HepG2 (cell line): ENCODE measurements at regions not wholly inside any gene's neighbourhood (a gene's known extent, or its start where the extent isn't known, plus 50 kb on each side); places are given as distances from the start of the nearest gene placed in this dataset.
A peak's percentile ranks its signal among the peaks of the same experiment; 100 is the strongest.

ENCODE experiments used
- ARID5B ChIP-seq: IDR thresholded peaks from 2 replicates; pipeline ENCODE4 v1.4.0; 2020; ENCODE audit warnings: mild to moderate bottlenecking, missing genetic modification reagents
- ARNT2 ChIP-seq: sonication (generic); formaldehyde crosslinking; IDR thresholded peaks from 2 replicates; pipeline ENCODE4 v1.8.0; 2022; ENCODE audit warnings: mild to moderate bottlenecking, low read depth, missing genetic modification reagents, moderate library complexity
- CSRNP1 ChIP-seq: sonication (generic); formaldehyde crosslinking; IDR thresholded peaks from 2 replicates; pipeline ENCODE4 v1.8.1; 2023; ENCODE audit warnings: mild to moderate bottlenecking, missing genetic modification reagents
- CTCF ChIP-seq: sonication (generic); formaldehyde crosslinking; IDR thresholded peaks from 2 replicates; pipeline ENCODE4 v1.5.0; 2020; ENCODE audit warnings: mild to moderate bottlenecking, missing genetic modification reagents, moderate library complexity
- FOXJ3 ChIP-seq: sonication (generic); formaldehyde crosslinking; IDR thresholded peaks from 2 replicates; pipeline ENCODE4 v1.4.0; 2020; ENCODE audit warnings: missing genetic modification reagents, mild to moderate bottlenecking, borderline replicate concordance
- FOXO4 ChIP-seq: sonication (generic); formaldehyde crosslinking; conservative IDR thresholded peaks from 2 replicates; pipeline ENCODE4 v1.8.1; 2023; ENCODE audit warnings: missing genetic modification reagents
- NFYB ChIP-seq: sonication (generic); formaldehyde crosslinking; IDR thresholded peaks from 2 replicates; pipeline ENCODE4 v1.4.0; 2020; ENCODE audit warnings: missing genetic modification reagents
- SAFB2 ChIP-seq: sonication (generic); formaldehyde crosslinking; IDR thresholded peaks from 2 replicates; pipeline ENCODE4 v1.5.1; 2020; ENCODE audit warnings: missing genetic modification reagents, low read depth, mild to moderate bottlenecking, borderline replicate concordance
- SCMH1 ChIP-seq: sonication (generic); formaldehyde crosslinking; IDR thresholded peaks from 2 replicates; pipeline ENCODE4 v1.9.0; 2021; ENCODE audit warnings: missing genetic modification reagents, mild to moderate bottlenecking, borderline replicate concordance
- SOX13 ChIP-seq, 3 experiments: fragments of 450-650 bp in 1 of 3; sonication (generic) in 1 of 3; formaldehyde crosslinking in 1 of 3; IDR thresholded peaks in 2 of 3; conservative IDR thresholded peaks in 1 of 3; 2 replicates each; pipeline versions ENCODE4 v1.5.0 to v1.6.1; 2016 to 2020; ENCODE audit warnings: antibody characterized with exemption in 1 of 3, mild to moderate bottlenecking in 1 of 3, missing compliant biosample characterization in 1 of 3, missing genetic modification reagents in 1 of 3, moderate library complexity in 1 of 3
- SP140L ChIP-seq: sonication (generic); formaldehyde crosslinking; IDR thresholded peaks from 2 replicates; pipeline ENCODE4 v1.4.0; 2020; ENCODE audit warnings: missing genetic modification reagents, borderline replicate concordance
- STAG1 ChIP-seq: sonication (generic); formaldehyde crosslinking; IDR thresholded peaks from 2 replicates; pipeline ENCODE4 v1.4.0; 2020; ENCODE audit warnings: missing genetic modification reagents
- TEAD2 ChIP-seq: sonication (generic); formaldehyde crosslinking; IDR thresholded peaks from 2 replicates; pipeline ENCODE4 v1.9.0; 2021; ENCODE audit warnings: missing genetic modification reagents
- THRA ChIP-seq: sonication (generic); formaldehyde crosslinking; IDR thresholded peaks from 2 replicates; pipeline ENCODE4 v1.4.0; 2020; ENCODE audit warnings: missing genetic modification reagents, borderline replicate concordance
- ZFP36 ChIP-seq: fragments of 150-350 bp; IDR thresholded peaks from 2 replicates; pipeline ENCODE4 v1.6.1; 2018; ENCODE audit warnings: borderline replicate concordance, low read length, low read depth; ENCODE audit not compliant: partially characterized antibody
- ZNF724P ChIP-seq: sonication (generic); formaldehyde crosslinking; IDR thresholded peaks from 2 replicates; pipeline ENCODE4 v1.8.0; 2022; ENCODE audit warnings: missing genetic modification reagents, borderline replicate concordance
- ZNF878 ChIP-seq: sonication (generic); formaldehyde crosslinking; IDR thresholded peaks from 2 replicates; pipeline ENCODE4 v1.8.1; 2023; ENCODE audit warnings: mild to moderate bottlenecking, missing genetic modification reagents, moderate library complexity

GRCh38 chr14:30283822-30284446, 275.0 kb upstream of the G2E3 start (continued):
- no peak for TF ChIP-seq ZNF724P
- 0 out of 2 replicates have a peak, but pooled peaks have one; percentile 25 for TF ChIP-seq CSRNP1 (CRISPR knock-in tag)
- TF ChIP-seq SAFB2 (CRISPR knock-in tag) = no peak
- 0 out of 2 replicates have a peak, but pooled peaks have one; percentile 29 for TF ChIP-seq ZNF878
- TF ChIP-seq SP140L (CRISPR knock-in tag) = 0 out of 2 replicates have a peak, but pooled peaks have one; percentile 17
- 0 out of 2 replicates have a peak, but pooled peaks have one; percentile 16 for TF ChIP-seq ARID5B (CRISPR knock-in tag)
- peak; percentile 68 for TF ChIP-seq CTCF
- no peak for TF ChIP-seq FOXO4 (CRISPR knock-in tag)
- peak; percentile 27; the same call in 1 of the 2 replicates for TF ChIP-seq STAG1
- no peak for TF ChIP-seq SOX13 (IDR thresholded peaks at IDR 0.05)
- TF ChIP-seq SOX13 (CRISPR knock-in tag; conservative IDR thresholded peaks at IDR 0.05 in 1 of 2, IDR thresholded peaks at IDR 0.05 in 1 of 2) = 0 out of 4 replicates have a peak, but pooled peaks of 1 of the 2 experiments have one; percentile 12
- TF ChIP-seq FOXJ3 = no peak
- no peak; the same call in 1 of the 2 replicates for TF ChIP-seq THRA
- 0 out of 2 replicates have a peak, but pooled peaks have one; percentile 15 for TF ChIP-seq NFYB (CRISPR knock-in tag)
- TF ChIP-seq ARNT2 (CRISPR knock-in tag) = 0 out of 2 replicates have a peak, but pooled peaks have one; percentile 24
- TF ChIP-seq ZFP36 = no peak
- TF ChIP-seq SCMH1 (CRISPR knock-in tag) = no peak
- TF ChIP-seq TEAD2 (CRISPR knock-in tag) = no peak
